DND-41 (cell line): ENCODE measurements at regions not wholly inside any gene's neighbourhood (a gene's known extent, or its start where the extent isn't known, plus 50 kb on each side); places are given as distances from the start of the nearest gene placed in this dataset.

Experiments used
- ATAC-seq: fragments of 200-7000 bp; cut with Tn5 transposase; 3 replicates; pipeline ENCODE4 v1.9.1; 2021; ENCODE audit warnings: low read depth; ENCODE audit not compliant: insufficient read depth
- DNase-seq: peaks from one replicate; pipeline ENCODE4 v3.0.0-alpha.2; 2020
- H2AFZ ChIP-seq: 2 replicates; pipeline ENCODE4 v1.6.0; 2012; ENCODE audit warnings: low read depth, low read length
- H3K27ac ChIP-seq: 2 replicates; pipeline ENCODE4 v1.5.1; 2012; ENCODE audit warnings: low read length, inconsistent platforms
- H3K27me3 ChIP-seq: fragments of 200-600 bp; sonication (generic); 2 replicates; pipeline ENCODE4 v1.6.0; 2012; ENCODE audit warnings: low read length, mild to moderate bottlenecking, inconsistent platforms; ENCODE audit not compliant: insufficient read depth, poor library complexity
- H3K36me3 ChIP-seq: 2 replicates; pipeline ENCODE4 v1.5.1; 2012; ENCODE audit warnings: low read length, inconsistent platforms; ENCODE audit not compliant: insufficient read depth
- H3K4me1 ChIP-seq: 2 replicates; pipeline ENCODE4 v1.5.1; 2012; ENCODE audit warnings: mild to moderate bottlenecking, low read length; ENCODE audit not compliant: insufficient read depth
- H3K4me2 ChIP-seq: 2 replicates; pipeline ENCODE4 v1.6.0; 2012; ENCODE audit warnings: mild to moderate bottlenecking, moderate library complexity, low read length, inconsistent platforms; ENCODE audit not compliant: insufficient read depth
- H3K4me3 ChIP-seq, 2 experiments: fragments of 200-600 bp in 1 of 2; shearing (Covaris generic) in 1 of 2; 2 replicates each; pipeline ENCODE4 v1.5.1; 2012 to 2016; ENCODE audit warnings: inconsistent platforms in 2 of 2, low read length in 2 of 2, mild to moderate bottlenecking in 2 of 2, low read depth in 1 of 2, moderate library complexity in 1 of 2
- H3K79me2 ChIP-seq: 2 replicates; pipeline ENCODE4 v1.6.0; 2012; ENCODE audit warnings: low read length, inconsistent platforms; ENCODE audit not compliant: insufficient read depth
- H3K9ac ChIP-seq: 2 replicates; pipeline ENCODE4 v1.6.0; 2012; ENCODE audit warnings: low read depth, mild to moderate bottlenecking, inconsistent platforms, low read length, moderate library complexity
- H3K9me3 ChIP-seq: 2 replicates; pipeline ENCODE4 v1.5.1; 2012; ENCODE audit warnings: low read length, moderate library complexity, mild to moderate bottlenecking, inconsistent platforms; ENCODE audit not compliant: insufficient read depth, severe bottlenecking
- H4K20me1 ChIP-seq: 2 replicates; pipeline ENCODE4 v1.6.0; 2012; ENCODE audit warnings: low read length; ENCODE audit not compliant: insufficient read depth
- CTCF ChIP-seq: IDR thresholded peaks from 2 replicates; pipeline ENCODE4 v1.5.1; 2012; ENCODE audit warnings: borderline replicate concordance, low read length, moderate library complexity, mild to moderate bottlenecking; ENCODE audit not compliant: poor library complexity, severe bottlenecking; ENCODE audit errors: extremely low read depth
- EZH2 ChIP-seq: IDR thresholded peaks from 3 replicates; pipeline ENCODE4 v1.6.1; 2012; ENCODE audit warnings: borderline replicate concordance, low read depth, mild to moderate bottlenecking, moderate library complexity, low read length, inconsistent platforms; ENCODE audit not compliant: severe bottlenecking

- Histone ChIP-seq H3K4me1 (no peaks in the 10 kb centered on the region), H4K20me1 (no peaks in the 10 kb centered on the region), H2AFZ (no peak overlapping the region), H3K79me2 (no peaks in the 10 kb centered on the region), H3K36me3 (no peaks in the 10 kb centered on the region), H3K27ac (no peak overlapping the region), H3K9me3 (no peaks in the 10 kb centered on the region), H3K4me2 (no peak overlapping the region), H3K9ac (no peak overlapping the region), H3K27me3 (no peaks in the 10 kb centered on the region), H3K4me3 (no peak overlapping the region)
- no peak for DNase-seq
- no peak for ATAC-seq
- TF ChIP-seq CTCF (no peak), EZH2 (no peak)
These were observed 1334.3 kb upstream of the ZEB2 start for GRCh38 chr2:145854039-145854755.

- ATAC-seq (no peak), DNase-seq (no peak)
- TF ChIP-seq CTCF = no peak
- no peak for TF ChIP-seq EZH2
These were observed 1331.8 kb upstream of the ZEB2 start for GRCh38 chr2:145851730-145852129.

GRCh38 chr2:145849466-145849865, 1329.5 kb upstream of the ZEB2 start:
- H3K9ac ChIP-seq = no peak overlapping the region
- no peak overlapping the region for H2AFZ ChIP-seq
- H3K4me1 ChIP-seq = no peaks in the 10 kb centered on the region
- no peaks in the 10 kb centered on the region for H3K27me3 ChIP-seq
- DNase-seq (no peak), ATAC-seq (no peak)
- no peaks in the 10 kb centered on the region for H4K20me1 ChIP-seq
- no peaks in the 10 kb centered on the region for H3K79me2 ChIP-seq
- H3K9me3 ChIP-seq = no peaks in the 10 kb centered on the region
- H3K27ac ChIP-seq = no peak overlapping the region
- no peak overlapping the region for H3K4me3 ChIP-seq
- H3K36me3 ChIP-seq = no peaks in the 10 kb centered on the region
- no peak overlapping the region for H3K4me2 ChIP-seq
- TF ChIP-seq EZH2 = no peak
- no peak for TF ChIP-seq CTCF

More at GRCh38 chr2:145851730-145852129, 1331.8 kb upstream of the ZEB2 start:
- Histone ChIP-seq H3K9ac (no peak overlapping the region), H3K36me3 (no peaks in the 10 kb centered on the region), H2AFZ (no peak overlapping the region), H3K9me3 (no peaks in the 10 kb centered on the region), H3K4me3 (no peak overlapping the region), H3K4me1 (no peaks in the 10 kb centered on the region), H3K27me3 (no peaks in the 10 kb centered on the region), H3K4me2 (no peak overlapping the region), H3K79me2 (no peaks in the 10 kb centered on the region), H3K27ac (no peak overlapping the region), H4K20me1 (no peaks in the 10 kb centered on the region)
